ENCODE measurements at regions not wholly inside any gene's neighbourhood (a gene's known extent, or its start where the extent isn't known, plus 50 kb on each side); places are given as distances from the start of the nearest gene placed in this dataset.

GRCh38 chr13:40503011-40503410, 163.4 kb downstream of the FOXO1 start:
- no peak for DNase-seq (ENCODE audit: low read depth in 4 of 4, low spot score in 3 of 4)

- DNase-seq (ENCODE audit: low read depth in 4 of 4, low spot score in 3 of 4) = no peak
Observed at GRCh38 chr13:40503966-40504591, 162.4 kb downstream of the FOXO1 start.

- no peak for DNase-seq (ENCODE audit: low read depth in 4 of 4, low spot score in 3 of 4)
Observed at GRCh38 chr13:40504641-40505040, 161.8 kb downstream of the FOXO1 start.

- no peak for DNase-seq (ENCODE audit: low read depth in 4 of 4, low spot score in 3 of 4)
Observed at GRCh38 chr13:40505196-40505595, 161.2 kb downstream of the FOXO1 start.

All from right renal pelvis (tissue), 4 donors.